Breast epithelium (tissue), 3 donors: ENCODE measurements at regions not wholly inside any gene's neighbourhood (a gene's known extent, or its start where the extent isn't known, plus 50 kb on each side); places are given as distances from the start of the nearest gene placed in this dataset.

Experiments
- POLR2A ChIP-seq: fragments of 450-650 bp; IDR thresholded peaks from one replicate; pipeline ENCODE4 v1.6.1; 2016; ENCODE audit warnings: antibody characterized with exemption, mild to moderate bottlenecking, moderate library complexity
- POLR2AphosphoS5 ChIP-seq, 3 donors: sonication (generic); formaldehyde crosslinking; IDR thresholded peaks; one replicate each; pipeline ENCODE4 v1.6.1; 2017; ENCODE audit warnings: antibody characterized with exemption in 3 of 3
- TF ChIP-seq, protein P1 (sequence below), 3 donors: fragments of 450-650 bp; IDR thresholded peaks; one replicate each; pipeline ENCODE4 v1.5.1; 2016 to 2017; ENCODE audit warnings: antibody characterized with exemption in 3 of 3, mild to moderate bottlenecking in 3 of 3, moderate library complexity in 3 of 3

DNA sequence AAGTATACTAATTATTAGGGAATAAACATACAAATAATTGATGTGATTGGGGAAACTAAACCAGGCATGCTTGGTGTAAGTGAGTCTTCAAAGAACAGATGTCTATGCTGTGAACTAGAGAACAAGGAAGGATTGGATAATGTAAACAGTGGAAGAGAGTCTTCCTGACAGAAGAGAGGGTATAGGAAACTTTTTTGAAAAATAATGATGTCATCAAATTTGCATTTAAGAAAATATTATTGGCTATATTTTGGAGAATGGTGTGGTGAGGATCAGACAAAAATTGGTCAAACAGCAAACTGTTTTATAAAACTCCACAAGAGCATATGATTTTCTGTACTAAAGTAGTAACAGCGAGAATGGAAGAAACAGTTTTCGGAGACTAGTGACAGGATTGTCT, 537.7 kb downstream of the TRAM1L1 start:
- TF ChIP-seq POLR2A (no peak), POLR2AphosphoS5 (IDR thresholded peaks at IDR 0.05) (no peak)
- TF ChIP-seq, protein P1, sequence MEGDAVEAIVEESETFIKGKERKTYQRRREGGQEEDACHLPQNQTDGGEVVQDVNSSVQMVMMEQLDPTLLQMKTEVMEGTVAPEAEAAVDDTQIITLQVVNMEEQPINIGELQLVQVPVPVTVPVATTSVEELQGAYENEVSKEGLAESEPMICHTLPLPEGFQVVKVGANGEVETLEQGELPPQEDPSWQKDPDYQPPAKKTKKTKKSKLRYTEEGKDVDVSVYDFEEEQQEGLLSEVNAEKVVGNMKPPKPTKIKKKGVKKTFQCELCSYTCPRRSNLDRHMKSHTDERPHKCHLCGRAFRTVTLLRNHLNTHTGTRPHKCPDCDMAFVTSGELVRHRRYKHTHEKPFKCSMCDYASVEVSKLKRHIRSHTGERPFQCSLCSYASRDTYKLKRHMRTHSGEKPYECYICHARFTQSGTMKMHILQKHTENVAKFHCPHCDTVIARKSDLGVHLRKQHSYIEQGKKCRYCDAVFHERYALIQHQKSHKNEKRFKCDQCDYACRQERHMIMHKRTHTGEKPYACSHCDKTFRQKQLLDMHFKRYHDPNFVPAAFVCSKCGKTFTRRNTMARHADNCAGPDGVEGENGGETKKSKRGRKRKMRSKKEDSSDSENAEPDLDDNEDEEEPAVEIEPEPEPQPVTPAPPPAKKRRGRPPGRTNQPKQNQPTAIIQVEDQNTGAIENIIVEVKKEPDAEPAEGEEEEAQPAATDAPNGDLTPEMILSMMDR (IDR thresholded peaks at IDR 0.05) = no peak
